GM12878 (cell line): ENCODE measurements at regions not wholly inside any gene's neighbourhood (a gene's known extent, or its start where the extent isn't known, plus 50 kb on each side); places are given as distances from the start of the nearest gene placed in this dataset.

Experiments
- ATAC-seq: fragments of 200-7000 bp; cut with Tn5 transposase; 3 replicates; pipeline ENCODE4 v1.9.1; 2020; ENCODE audit warnings: mild to moderate bottlenecking, moderate library complexity
- BruUV-seq: library from RNA; stranded (reverse); fragments of 400-500 nt; replicated peaks from 2 replicates; lab custom pipeline; 2021; lab: Mats Ljungman, UMichigan
- CTCF ChIA-PET: fragments of 300-600 bp; sonication (Branson Sonifier 250); formaldehyde crosslinking; extraction: SDS; loops from one replicate; lab custom pipeline; 2021; ENCODE audit warnings: inconsistent platforms; lab: Yijun Ruan, JAX
- POLR2A ChIA-PET: fragments of 350-600 bp; formaldehyde crosslinking; extraction: SDS; loops from one replicate; lab custom pipeline; 2021; ENCODE audit warnings: inconsistent platforms; lab: Charles Lee
- RAD21 ChIA-PET: fragments of 300-600 bp; sonication (Branson Sonifier 250); formaldehyde crosslinking; loops from one replicate; lab custom pipeline; 2023; ENCODE audit warnings: antibody characterized with exemption; ENCODE audit not compliant: unreplicated experiment; lab: Charles Lee
- SMC1A ChIA-PET: fragments of 300-600 bp; sonication (Branson Sonifier 250); formaldehyde crosslinking; loops from one replicate; lab custom pipeline; 2023; ENCODE audit not compliant: unreplicated experiment, uncharacterized antibody; lab: Charles Lee
- DNase-seq: peaks from one replicate; pipeline ENCODE4 v3.0.0-alpha.2; 2011; ENCODE audit warnings: low read depth, low spot score
- FAIRE-seq: peaks from 3 replicates; lab custom pipeline; 2011; peaks lifted over from hg19 to GRCh38; lab: Jason Lieb, UNC
- H2AFZ ChIP-seq: 2 replicates; pipeline ENCODE4 v1.6.0; 2011; ENCODE audit warnings: low read depth, low read length, control low read depth; ENCODE audit not compliant: control insufficient read depth
- H3K27ac ChIP-seq: 2 replicates; pipeline ENCODE4 v1.5.1; 2011; ENCODE audit warnings: control low read depth; ENCODE audit not compliant: control insufficient read depth, insufficient read depth
- H3K27me3 ChIP-seq, 2 experiments: replicated peaks in 1 of 2; 2 replicates each; pipeline versions ENCODE4 v1.6.0 to v1.6.1; 2011; ENCODE audit warnings: low read length in 1 of 2; ENCODE audit not compliant: control insufficient read depth in 2 of 2, insufficient read depth in 2 of 2
- H3K36me3 ChIP-seq, 2 experiments: 2 replicates each; pipeline ENCODE4 v1.5.1; 2011; ENCODE audit warnings: low read length in 1 of 2; ENCODE audit not compliant: control insufficient read depth in 2 of 2, insufficient read depth in 2 of 2
- H3K4me1 ChIP-seq: 2 replicates; pipeline ENCODE4 v1.6.1; 2011; ENCODE audit warnings: mild to moderate bottlenecking, low read length, moderate library complexity, mixed read lengths; ENCODE audit not compliant: control insufficient read depth, insufficient read depth
- H3K4me2 ChIP-seq: 2 replicates; pipeline ENCODE4 v1.6.0; 2011; ENCODE audit warnings: control low read depth; ENCODE audit not compliant: control insufficient read depth, insufficient read depth
- H3K4me3 ChIP-seq: fragments of 200-600 bp; sonication (generic); 2 replicates; pipeline ENCODE4 v1.5.1; 2016
- H3K79me2 ChIP-seq: 2 replicates; pipeline ENCODE4 v1.6.0; 2011; ENCODE audit warnings: low read length; ENCODE audit not compliant: control insufficient read depth, insufficient read depth
- H3K9ac ChIP-seq: 2 replicates; pipeline ENCODE4 v1.8.0; 2011; ENCODE audit warnings: low read length, control low read depth, mixed read lengths; ENCODE audit not compliant: control insufficient read depth, insufficient read depth
- H3K9me3 ChIP-seq: replicated peaks from 3 replicates; pipeline ENCODE4 v1.5.1; 2011; ENCODE audit warnings: mild to moderate bottlenecking, low read length; ENCODE audit not compliant: control insufficient read depth, insufficient read depth
- H4K20me1 ChIP-seq: 2 replicates; pipeline ENCODE4 v1.6.0; 2011; ENCODE audit not compliant: control insufficient read depth, insufficient read depth
- ATF3 ChIP-seq: IDR thresholded peaks from 2 replicates; pipeline ENCODE4 v1.6.1; 2011; ENCODE audit warnings: low read depth, mild to moderate bottlenecking, low read length, moderate library complexity, borderline replicate concordance; ENCODE audit errors: extremely low read depth
- EED ChIP-seq: sonication (generic); IDR thresholded peaks from 2 replicates; pipeline ENCODE4 v1.6.1; 2016; ENCODE audit warnings: antibody characterized with exemption, low read depth
- EZH2 ChIP-seq: IDR thresholded peaks from 2 replicates; pipeline ENCODE4 v1.6.1; 2012; ENCODE audit warnings: low read depth, mild to moderate bottlenecking, control low read depth, inconsistent platforms, low read length, borderline replicate concordance; ENCODE audit not compliant: control insufficient read depth
- MTA2 ChIP-seq: fragments of 450-650 bp; IDR thresholded peaks from 2 replicates; pipeline ENCODE4 v1.6.1; 2016; ENCODE audit warnings: low read depth, mild to moderate bottlenecking, moderate library complexity
- NR2C2 ChIP-seq: IDR thresholded peaks from 2 replicates; pipeline ENCODE4 v1.6.1; 2011; ENCODE audit warnings: borderline replicate concordance, low read depth; ENCODE audit not compliant: control insufficient read depth, insufficient read length
- SIN3A ChIP-seq: IDR thresholded peaks from 2 replicates; pipeline ENCODE4 v1.6.1; 2012; ENCODE audit warnings: low read depth, low read length, improper control_type of control experiment
- SMC3 ChIP-seq: IDR thresholded peaks from 2 replicates; pipeline ENCODE4 v1.6.1; 2011; ENCODE audit warnings: low read length, improper control_type of control experiment, borderline replicate concordance
- SREBF1 ChIP-seq: IDR thresholded peaks from 2 replicates; pipeline ENCODE4 v1.6.1; 2012; ENCODE audit warnings: mild to moderate bottlenecking, low read length
- WGBS: methylation state at CpG from one replicate; pipeline ENCODE4 v1.1.6; 2016; ENCODE audit warnings: low lambda C conversion rate; ENCODE audit not compliant: insufficient replicate concordance, insufficient coverage; ENCODE audit errors: missing lambda C conversion rate; 5-methylcytosine and 5-hydroxymethylcytosine counted together
- in situ Hi-C: fragments of 300-500 bp; cut with MboI; formaldehyde crosslinking; loops from 9 replicates; pipeline ENCODE4 v1.14.3; 2018; ENCODE audit warnings: mixed read lengths
- intact Hi-C: fragments of 100-400 bp; cut with micrococcal nuclease; formaldehyde crosslinking; loops from one replicate; pipeline ENCODE4 v1.14.2; 2022; ENCODE audit not compliant: unreplicated experiment
- TF ChIP-seq, protein P1 (sequence below): fragments of 450-650 bp; IDR thresholded peaks from 2 replicates; pipeline ENCODE4 v1.6.1; 2016; ENCODE audit warnings: mild to moderate bottlenecking
- TF ChIP-seq, protein P2 (sequence below): fragments of 150-350 bp; IDR thresholded peaks from 2 replicates; pipeline ENCODE4 v1.6.1; 2014; ENCODE audit warnings: mild to moderate bottlenecking, low read depth, low read length

DNA sequence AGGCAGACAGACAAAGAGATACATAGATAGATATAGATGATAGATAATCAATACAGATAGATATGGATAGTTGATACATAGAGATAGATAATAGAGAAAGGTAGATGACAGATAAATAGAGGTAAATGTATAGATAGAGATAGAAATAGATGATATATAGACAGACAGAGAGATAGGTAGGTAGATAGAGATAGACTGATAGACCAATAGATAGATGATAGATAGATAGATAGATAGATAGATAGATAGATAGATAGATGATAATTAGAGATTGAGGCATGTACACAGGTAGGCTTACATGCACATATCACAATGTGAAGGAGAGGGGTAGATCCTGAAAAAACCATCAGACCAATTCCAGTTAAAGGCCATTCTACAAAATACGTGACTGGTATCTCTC, 724.7 kb downstream of the GALR1 start (continued):
- TF ChIP-seq, protein P1, sequence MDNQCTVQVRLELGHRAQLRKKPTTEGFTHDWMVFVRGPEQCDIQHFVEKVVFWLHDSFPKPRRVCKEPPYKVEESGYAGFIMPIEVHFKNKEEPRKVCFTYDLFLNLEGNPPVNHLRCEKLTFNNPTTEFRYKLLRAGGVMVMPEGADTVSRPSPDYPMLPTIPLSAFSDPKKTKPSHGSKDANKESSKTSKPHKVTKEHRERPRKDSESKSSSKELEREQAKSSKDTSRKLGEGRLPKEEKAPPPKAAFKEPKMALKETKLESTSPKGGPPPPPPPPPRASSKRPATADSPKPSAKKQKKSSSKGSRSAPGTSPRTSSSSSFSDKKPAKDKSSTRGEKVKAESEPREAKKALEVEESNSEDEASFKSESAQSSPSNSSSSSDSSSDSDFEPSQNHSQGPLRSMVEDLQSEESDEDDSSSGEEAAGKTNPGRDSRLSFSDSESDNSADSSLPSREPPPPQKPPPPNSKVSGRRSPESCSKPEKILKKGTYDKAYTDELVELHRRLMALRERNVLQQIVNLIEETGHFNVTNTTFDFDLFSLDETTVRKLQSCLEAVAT = no peak
- TF ChIP-seq NR2C2 (no peak), SIN3A (no peak)

DNA sequence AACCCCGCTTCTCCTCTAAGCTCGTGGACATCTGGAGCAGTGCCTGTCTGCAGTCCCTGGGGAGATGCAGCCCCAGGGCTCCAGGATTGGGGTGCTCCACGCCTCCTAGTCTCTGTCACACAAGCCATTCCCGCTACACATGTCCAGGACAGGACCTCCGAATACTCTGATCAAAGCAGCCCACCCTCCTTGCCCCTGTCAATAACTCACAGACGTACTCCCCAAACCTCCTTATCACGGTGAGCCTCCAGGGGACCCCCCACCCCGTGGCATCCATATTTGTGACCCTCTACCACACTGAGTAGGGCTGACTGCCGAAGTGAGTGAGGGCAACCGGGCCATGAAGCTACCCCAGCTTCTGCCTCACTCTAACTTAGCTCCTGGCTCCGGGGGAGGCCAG, 727.7 kb downstream of the GALR1 start:
- in situ Hi-C loops (no loop called here), intact Hi-C loops (no loop called here)
- ChIA-PET SMC1A (no interaction called here), RAD21 (no interaction called here), POLR2A (no interaction called here), CTCF (no interaction called here)
- Histone ChIP-seq H2AFZ (no peak overlapping the region), H4K20me1 (no peaks in the 10 kb centered on the region), H3K4me2 (no peak overlapping the region), H3K79me2 (no peaks in the 10 kb centered on the region), H3K9ac (no peak overlapping the region), H3K27me3 (no peaks in the 10 kb centered on the region), H3K4me3 (no peak overlapping the region), H3K27ac (no peak overlapping the region), H3K9me3 (no peaks in the 10 kb centered on the region), H3K36me3 (no peaks in the 10 kb centered on the region), H3K4me1 (no peaks in the 10 kb centered on the region)
- 16% methylated on average over 11 of the region's 11 CpGs for WGBS
- FAIRE-seq = no peak
- ATAC-seq = no peak
- TF ChIP-seq, protein P2, sequence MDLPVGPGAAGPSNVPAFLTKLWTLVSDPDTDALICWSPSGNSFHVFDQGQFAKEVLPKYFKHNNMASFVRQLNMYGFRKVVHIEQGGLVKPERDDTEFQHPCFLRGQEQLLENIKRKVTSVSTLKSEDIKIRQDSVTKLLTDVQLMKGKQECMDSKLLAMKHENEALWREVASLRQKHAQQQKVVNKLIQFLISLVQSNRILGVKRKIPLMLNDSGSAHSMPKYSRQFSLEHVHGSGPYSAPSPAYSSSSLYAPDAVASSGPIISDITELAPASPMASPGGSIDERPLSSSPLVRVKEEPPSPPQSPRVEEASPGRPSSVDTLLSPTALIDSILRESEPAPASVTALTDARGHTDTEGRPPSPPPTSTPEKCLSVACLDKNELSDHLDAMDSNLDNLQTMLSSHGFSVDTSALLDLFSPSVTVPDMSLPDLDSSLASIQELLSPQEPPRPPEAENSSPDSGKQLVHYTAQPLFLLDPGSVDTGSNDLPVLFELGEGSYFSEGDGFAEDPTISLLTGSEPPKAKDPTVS = no peak
- TF ChIP-seq NR2C2 (no peak), MTA2 (no peak), EED (no peak), SREBF1 (no peak), SMC3 (no peak), SIN3A (no peak), ATF3 (no peak), EZH2 (no peak)
- no peak for DNase-seq
- no TSS peak for BruUV-seq
